Liver (tissue), 8 donors: ENCODE measurements at regions not wholly inside any gene's neighbourhood (a gene's known extent, or its start where the extent isn't known, plus 50 kb on each side); places are given as distances from the start of the nearest gene placed in this dataset.

ENCODE experiments used
- DNase-seq: peaks from one replicate; pipeline ENCODE4 v3.0.0-alpha.2; 2017; ENCODE audit warnings: low spot score
- H3K27ac ChIP-seq, 2 donors: one replicate each; pipeline ENCODE4 v1.7.0; 2013; ENCODE audit warnings: inconsistent platforms in 2 of 2, low read length in 2 of 2, control low read depth in 1 of 2, low read depth in 1 of 2, mild to moderate bottlenecking in 1 of 2
- H3K27me3 ChIP-seq, 4 donors: one replicate each; pipeline versions ENCODE4 v1.6.1 to v1.7.0; 2013; ENCODE audit warnings: low read length in 3 of 4, inconsistent platforms in 1 of 4, mild to moderate bottlenecking in 1 of 4, moderate library complexity in 1 of 4; ENCODE audit not compliant: control insufficient read depth in 4 of 4, insufficient read depth in 4 of 4
- H3K36me3 ChIP-seq, 4 donors: one replicate each; pipeline versions ENCODE4 v1.6.1 to v1.7.0; 2013; ENCODE audit warnings: low read length in 3 of 4, mild to moderate bottlenecking in 3 of 4, low read depth in 1 of 4, moderate library complexity in 1 of 4; ENCODE audit not compliant: control insufficient read depth in 4 of 4, insufficient read depth in 3 of 4
- H3K4me1 ChIP-seq, 4 donors: one replicate each; pipeline versions ENCODE4 v1.6.1 to v1.7.0; 2013; ENCODE audit warnings: low read length in 3 of 4, mild to moderate bottlenecking in 3 of 4, moderate library complexity in 1 of 4; ENCODE audit not compliant: control insufficient read depth in 4 of 4, insufficient read depth in 4 of 4
- H3K4me3 ChIP-seq, 3 donors: one replicate each; pipeline versions ENCODE4 v1.6.1 to v1.7.0; 2013; ENCODE audit warnings: low read length in 3 of 3, control low read depth in 1 of 3, low read depth in 1 of 3, mild to moderate bottlenecking in 1 of 3
- H3K9ac ChIP-seq, 2 donors: one replicate each; pipeline ENCODE4 v1.7.0; 2013; ENCODE audit warnings: low read length in 2 of 2, mild to moderate bottlenecking in 2 of 2, moderate library complexity in 2 of 2, control low read depth in 1 of 2, low read depth in 1 of 2
- H3K9me3 ChIP-seq, 4 donors: one replicate each; pipeline versions ENCODE4 v1.6.1 to v1.7.0; 2013; ENCODE audit warnings: low read length in 3 of 4; ENCODE audit not compliant: control insufficient read depth in 4 of 4
- ATF3 ChIP-seq: IDR thresholded peaks from 2 replicates; pipeline ENCODE4 v1.6.1; 2016; ENCODE audit warnings: antibody characterized with exemption
- EGR1 ChIP-seq, 2 donors: IDR thresholded peaks; 2 replicates each; pipeline ENCODE4 v1.6.1; 2016 to 2018; ENCODE audit warnings: antibody characterized with exemption in 2 of 2, low read depth in 2 of 2
- FOXA1 ChIP-seq: IDR thresholded peaks from 2 replicates; pipeline ENCODE4 v1.6.1; 2016; ENCODE audit warnings: antibody characterized with exemption
- FOXA2 ChIP-seq: IDR thresholded peaks from 2 replicates; pipeline ENCODE4 v1.6.1; 2016; ENCODE audit warnings: antibody characterized with exemption
- GABPA ChIP-seq, 2 donors: IDR thresholded peaks in 1 of 2; conservative IDR thresholded peaks in 1 of 2; 2 replicates each; pipeline ENCODE4 v1.6.1; 2016; ENCODE audit warnings: antibody characterized with exemption in 2 of 2, mild to moderate bottlenecking in 1 of 2, moderate library complexity in 1 of 2
- HNF4A ChIP-seq, 2 donors: conservative IDR thresholded peaks; 2 replicates each; pipeline ENCODE4 v1.6.1; 2016; ENCODE audit warnings: antibody characterized with exemption in 2 of 2, mild to moderate bottlenecking in 2 of 2
- JUND ChIP-seq, 2 donors: IDR thresholded peaks; 2 replicates each; pipeline ENCODE4 v1.6.1; 2016; ENCODE audit warnings: antibody characterized with exemption in 2 of 2
- NR2F2 ChIP-seq: IDR thresholded peaks from 2 replicates; pipeline ENCODE4 v1.6.1; 2016; ENCODE audit warnings: antibody characterized with exemption
- RAD21 ChIP-seq, 2 donors: IDR thresholded peaks; 2 replicates each; pipeline ENCODE4 v1.6.1; 2016; ENCODE audit warnings: antibody characterized with exemption in 2 of 2, mild to moderate bottlenecking in 2 of 2
- RXRA ChIP-seq, 2 donors: IDR thresholded peaks; 2 replicates each; pipeline ENCODE4 v1.6.1; 2017 to 2018; ENCODE audit warnings: antibody characterized with exemption in 2 of 2, mild to moderate bottlenecking in 1 of 2
- SP1 ChIP-seq: IDR thresholded peaks from 2 replicates; pipeline ENCODE4 v1.6.1; 2018; ENCODE audit warnings: antibody characterized with exemption, mild to moderate bottlenecking
- TAF1 ChIP-seq: conservative IDR thresholded peaks from 2 replicates; pipeline ENCODE4 v1.6.1; 2016; ENCODE audit warnings: antibody characterized with exemption, mild to moderate bottlenecking
- YY1 ChIP-seq: IDR thresholded peaks from 2 replicates; pipeline ENCODE4 v1.6.1; 2016; ENCODE audit warnings: antibody characterized with exemption, mild to moderate bottlenecking
- WGBS: extraction: QIAGEN DNeasy Blood & Tissue Kit; methylation state at CpG from one replicate; pipeline ENCODE4 v1.1.7; 2013; 5-methylcytosine and 5-hydroxymethylcytosine counted together
- TF ChIP-seq, protein P1 (sequence below): IDR thresholded peaks from 2 replicates; pipeline ENCODE4 v1.6.1; 2016; ENCODE audit warnings: antibody characterized with exemption, mild to moderate bottlenecking
- TF ChIP-seq, protein P2 (sequence below): fragments of 150-350 bp; IDR thresholded peaks from 2 replicates; pipeline ENCODE4 v1.5.1; 2017; ENCODE audit warnings: improper control_type of control experiment, low read depth, low read length; ENCODE audit not compliant: missing input control
- TF ChIP-seq, protein P3 (sequence below): IDR thresholded peaks from 2 replicates; pipeline ENCODE4 v1.6.1; 2016; ENCODE audit warnings: antibody characterized with exemption
- TF ChIP-seq, protein P4 (sequence below): IDR thresholded peaks from 2 replicates; pipeline ENCODE4 v1.6.1; 2016; ENCODE audit warnings: antibody characterized with exemption
- donor health status: healthy.
- donor health status: healthy.
- donor health status: healthy.
- donor health status: healthy.
- donor health status: healthy.

DNA sequence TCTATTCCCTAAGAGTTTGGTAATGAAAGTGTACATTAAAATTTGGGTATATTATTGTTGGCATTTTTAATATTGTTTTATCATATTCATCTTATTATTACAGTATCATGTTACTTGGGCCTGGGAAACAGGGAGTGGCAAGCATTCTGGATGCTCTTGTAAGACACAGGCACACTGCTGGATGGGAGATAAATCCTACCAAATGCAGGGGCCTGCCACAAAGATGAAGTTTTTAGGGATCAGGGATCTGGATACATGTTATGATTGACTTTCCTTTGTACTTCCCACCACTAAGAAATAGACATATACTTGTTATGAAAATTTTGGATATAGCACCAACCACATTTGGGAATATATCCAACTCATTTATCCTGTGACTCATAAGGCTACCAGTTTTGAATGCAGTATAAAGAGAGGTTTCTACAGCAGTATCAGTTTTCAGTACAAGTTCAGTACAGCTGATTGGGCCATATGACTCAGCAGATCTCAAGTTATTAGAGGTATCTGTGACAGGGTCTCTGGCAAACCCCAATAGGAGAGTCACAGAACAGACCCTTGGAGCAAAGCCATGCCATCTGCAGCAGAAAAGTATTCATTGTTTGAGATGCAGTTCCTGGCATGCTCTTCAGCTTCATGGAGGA is 360.1 kb downstream of the DMAC1 start:
- Histone ChIP-seq H3K27ac (no peak overlapping the region), H3K9ac (no peak overlapping the region), H3K27me3 (no peaks in the 10 kb centered on the region), H3K36me3 (no peaks in the 10 kb centered on the region), H3K9me3 (no peaks in the 10 kb centered on the region), H3K4me1 (no peaks in the 10 kb centered on the region), H3K4me3 (no peak overlapping the region)
- TF ChIP-seq JUND (IDR thresholded peaks at IDR 0.05) (no peak), RXRA (IDR thresholded peaks at IDR 0.05) (no peak), EGR1 (IDR thresholded peaks at IDR 0.05; ENCODE audit: low read depth in 2 of 2) (no peak), NR2F2 (no peak), FOXA1 (no peak), HNF4A (conservative IDR thresholded peaks at IDR 0.05) (no peak), ATF3 (no peak), GABPA (IDR thresholded peaks at IDR 0.05 in 1 of 2, conservative IDR thresholded peaks at IDR 0.05 in 1 of 2) (no peak), TAF1 (no peak), RAD21 (IDR thresholded peaks at IDR 0.05) (no peak), YY1 (no peak), SP1 (no peak)
- TF ChIP-seq, protein P1, sequence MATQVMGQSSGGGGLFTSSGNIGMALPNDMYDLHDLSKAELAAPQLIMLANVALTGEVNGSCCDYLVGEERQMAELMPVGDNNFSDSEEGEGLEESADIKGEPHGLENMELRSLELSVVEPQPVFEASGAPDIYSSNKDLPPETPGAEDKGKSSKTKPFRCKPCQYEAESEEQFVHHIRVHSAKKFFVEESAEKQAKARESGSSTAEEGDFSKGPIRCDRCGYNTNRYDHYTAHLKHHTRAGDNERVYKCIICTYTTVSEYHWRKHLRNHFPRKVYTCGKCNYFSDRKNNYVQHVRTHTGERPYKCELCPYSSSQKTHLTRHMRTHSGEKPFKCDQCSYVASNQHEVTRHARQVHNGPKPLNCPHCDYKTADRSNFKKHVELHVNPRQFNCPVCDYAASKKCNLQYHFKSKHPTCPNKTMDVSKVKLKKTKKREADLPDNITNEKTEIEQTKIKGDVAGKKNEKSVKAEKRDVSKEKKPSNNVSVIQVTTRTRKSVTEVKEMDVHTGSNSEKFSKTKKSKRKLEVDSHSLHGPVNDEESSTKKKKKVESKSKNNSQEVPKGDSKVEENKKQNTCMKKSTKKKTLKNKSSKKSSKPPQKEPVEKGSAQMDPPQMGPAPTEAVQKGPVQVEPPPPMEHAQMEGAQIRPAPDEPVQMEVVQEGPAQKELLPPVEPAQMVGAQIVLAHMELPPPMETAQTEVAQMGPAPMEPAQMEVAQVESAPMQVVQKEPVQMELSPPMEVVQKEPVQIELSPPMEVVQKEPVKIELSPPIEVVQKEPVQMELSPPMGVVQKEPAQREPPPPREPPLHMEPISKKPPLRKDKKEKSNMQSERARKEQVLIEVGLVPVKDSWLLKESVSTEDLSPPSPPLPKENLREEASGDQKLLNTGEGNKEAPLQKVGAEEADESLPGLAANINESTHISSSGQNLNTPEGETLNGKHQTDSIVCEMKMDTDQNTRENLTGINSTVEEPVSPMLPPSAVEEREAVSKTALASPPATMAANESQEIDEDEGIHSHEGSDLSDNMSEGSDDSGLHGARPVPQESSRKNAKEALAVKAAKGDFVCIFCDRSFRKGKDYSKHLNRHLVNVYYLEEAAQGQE: no peak
- TF ChIP-seq, protein P2, sequence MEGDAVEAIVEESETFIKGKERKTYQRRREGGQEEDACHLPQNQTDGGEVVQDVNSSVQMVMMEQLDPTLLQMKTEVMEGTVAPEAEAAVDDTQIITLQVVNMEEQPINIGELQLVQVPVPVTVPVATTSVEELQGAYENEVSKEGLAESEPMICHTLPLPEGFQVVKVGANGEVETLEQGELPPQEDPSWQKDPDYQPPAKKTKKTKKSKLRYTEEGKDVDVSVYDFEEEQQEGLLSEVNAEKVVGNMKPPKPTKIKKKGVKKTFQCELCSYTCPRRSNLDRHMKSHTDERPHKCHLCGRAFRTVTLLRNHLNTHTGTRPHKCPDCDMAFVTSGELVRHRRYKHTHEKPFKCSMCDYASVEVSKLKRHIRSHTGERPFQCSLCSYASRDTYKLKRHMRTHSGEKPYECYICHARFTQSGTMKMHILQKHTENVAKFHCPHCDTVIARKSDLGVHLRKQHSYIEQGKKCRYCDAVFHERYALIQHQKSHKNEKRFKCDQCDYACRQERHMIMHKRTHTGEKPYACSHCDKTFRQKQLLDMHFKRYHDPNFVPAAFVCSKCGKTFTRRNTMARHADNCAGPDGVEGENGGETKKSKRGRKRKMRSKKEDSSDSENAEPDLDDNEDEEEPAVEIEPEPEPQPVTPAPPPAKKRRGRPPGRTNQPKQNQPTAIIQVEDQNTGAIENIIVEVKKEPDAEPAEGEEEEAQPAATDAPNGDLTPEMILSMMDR: no peak
- TF ChIP-seq, protein P3, sequence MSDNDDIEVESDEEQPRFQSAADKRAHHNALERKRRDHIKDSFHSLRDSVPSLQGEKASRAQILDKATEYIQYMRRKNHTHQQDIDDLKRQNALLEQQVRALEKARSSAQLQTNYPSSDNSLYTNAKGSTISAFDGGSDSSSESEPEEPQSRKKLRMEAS: no peak
- no peak for DNase-seq

- no peak overlapping the region for H3K4me3 ChIP-seq
- H3K9me3 ChIP-seq: peaks cover 0 to 4% (median 3%) of the 10 kb centered on the region in 4 donors
- H3K9ac ChIP-seq: no peak overlapping the region
- TF ChIP-seq GABPA (IDR thresholded peaks at IDR 0.05 in 1 of 2, conservative IDR thresholded peaks at IDR 0.05 in 1 of 2): no peak
- TF ChIP-seq HNF4A (conservative IDR thresholded peaks at IDR 0.05): no peak
- TF ChIP-seq, protein P4, sequence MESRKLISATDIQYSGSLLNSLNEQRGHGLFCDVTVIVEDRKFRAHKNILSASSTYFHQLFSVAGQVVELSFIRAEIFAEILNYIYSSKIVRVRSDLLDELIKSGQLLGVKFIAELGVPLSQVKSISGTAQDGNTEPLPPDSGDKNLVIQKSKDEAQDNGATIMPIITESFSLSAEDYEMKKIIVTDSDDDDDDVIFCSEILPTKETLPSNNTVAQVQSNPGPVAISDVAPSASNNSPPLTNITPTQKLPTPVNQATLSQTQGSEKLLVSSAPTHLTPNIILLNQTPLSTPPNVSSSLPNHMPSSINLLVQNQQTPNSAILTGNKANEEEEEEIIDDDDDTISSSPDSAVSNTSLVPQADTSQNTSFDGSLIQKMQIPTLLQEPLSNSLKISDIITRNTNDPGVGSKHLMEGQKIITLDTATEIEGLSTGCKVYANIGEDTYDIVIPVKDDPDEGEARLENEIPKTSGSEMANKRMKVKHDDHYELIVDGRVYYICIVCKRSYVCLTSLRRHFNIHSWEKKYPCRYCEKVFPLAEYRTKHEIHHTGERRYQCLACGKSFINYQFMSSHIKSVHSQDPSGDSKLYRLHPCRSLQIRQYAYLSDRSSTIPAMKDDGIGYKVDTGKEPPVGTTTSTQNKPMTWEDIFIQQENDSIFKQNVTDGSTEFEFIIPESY: no peak
- TF ChIP-seq, protein P2: no peak
- no peak for TF ChIP-seq TAF1
- TF ChIP-seq, protein P3: no peak
- no peak for TF ChIP-seq YY1
- no peak for TF ChIP-seq EGR1 (IDR thresholded peaks at IDR 0.05; ENCODE audit: low read depth in 2 of 2)
- TF ChIP-seq RXRA (IDR thresholded peaks at IDR 0.05): no peak
- no peak for TF ChIP-seq FOXA2
- no peak overlapping the region for H3K27ac ChIP-seq
- 77% methylated on average over 2 of the region's 2 CpGs for WGBS
- H3K27me3 ChIP-seq: no peaks in the 10 kb centered on the region
- no peak for DNase-seq
- H3K36me3 ChIP-seq: no peaks in the 10 kb centered on the region
- H3K4me1 ChIP-seq: no peaks in the 10 kb centered on the region
Observed at GRCh38 chr9:7436754-7437153, 362.8 kb downstream of the DMAC1 start.
